Gastroesophageal sphincter (tissue), 4 donors: ENCODE measurements at regions not wholly inside any gene's neighbourhood (a gene's known extent, or its start where the extent isn't known, plus 50 kb on each side); places are given as distances from the start of the nearest gene placed in this dataset.

Source experiments
- ATAC-seq: fragments of 150-250 bp; one replicate; pipeline ENCODE4 v1.9.1; 2016; ENCODE audit warnings: mild to moderate bottlenecking, moderate library complexity
- H3K27ac ChIP-seq, 4 donors: fragments of 200-600 bp; sonication (generic) in 3 of 4; 1 replicate in 3 of 4; 2 replicates in 1 of 4; pipeline ENCODE4 v1.5.1; 2016 to 2019
- H3K27me3 ChIP-seq: fragments of 200-600 bp; sonication (generic); one replicate; pipeline ENCODE4 v1.5.1; 2019
- H3K36me3 ChIP-seq, 2 donors: fragments of 200-600 bp; sonication (generic); one replicate each; pipeline ENCODE4 v1.5.1; 2019; ENCODE audit warnings: control low read depth in 1 of 2
- H3K4me1 ChIP-seq, 3 donors: fragments of 200-600 bp; sonication (generic); 1 replicate in 2 of 3; 2 replicates in 1 of 3; pipeline ENCODE4 v1.5.1; 2016 to 2019; ENCODE audit warnings: control low read depth in 2 of 3
- H3K4me3 ChIP-seq, 2 donors: fragments of 200-600 bp; sonication (generic); one replicate each; pipeline ENCODE4 v1.5.1; 2019; ENCODE audit warnings: mild to moderate bottlenecking in 1 of 2, moderate library complexity in 1 of 2
- H3K9me3 ChIP-seq, 3 donors: fragments of 200-600 bp; sonication (generic); one replicate each; pipeline ENCODE4 v1.5.1; 2017 to 2019; ENCODE audit warnings: control low read depth in 2 of 3
- EP300 ChIP-seq: sonication (generic); formaldehyde crosslinking; IDR thresholded peaks from one replicate; pipeline ENCODE4 v1.6.1; 2017; ENCODE audit warnings: antibody characterized with exemption, mild to moderate bottlenecking
- POLR2A ChIP-seq, 2 donors: fragments of 450-650 bp; IDR thresholded peaks; one replicate each; pipeline ENCODE4 v1.6.1; 2017; ENCODE audit warnings: antibody characterized with exemption in 2 of 2, mild to moderate bottlenecking in 2 of 2, moderate library complexity in 1 of 2
- POLR2AphosphoS5 ChIP-seq: sonication (generic); formaldehyde crosslinking; IDR thresholded peaks from one replicate; pipeline ENCODE4 v1.6.1; 2017; ENCODE audit warnings: antibody characterized with exemption
- WGBS, 2 donors: methylation state at CpG; one replicate each; pipeline ENCODE4 v1.1.5; 2018; ENCODE audit warnings: low coverage in 1 of 2; 5-methylcytosine and 5-hydroxymethylcytosine counted together
- TF ChIP-seq, protein P1 (sequence below), 4 experiments: fragments of 200-600 bp in 2 of 4; fragments of 450-650 bp in 2 of 4; sonication (generic) in 1 of 4; IDR thresholded peaks; one replicate each; pipeline ENCODE4 v1.5.1; 2017 to 2019; ENCODE audit warnings: antibody characterized with exemption in 4 of 4, mild to moderate bottlenecking in 2 of 4, moderate library complexity in 2 of 4

- H3K4me3 ChIP-seq = no peak overlapping the region
- H3K36me3 ChIP-seq = no peaks in the 10 kb centered on the region
- no peak overlapping the region for H3K27ac ChIP-seq
- H3K9me3 ChIP-seq = peaks cover 0 to 8% (median 0%) of the 10 kb centered on the region in 3 donors
- TF ChIP-seq EP300 (no peak), POLR2A (IDR thresholded peaks at IDR 0.05) (no peak), POLR2AphosphoS5 (no peak)
- TF ChIP-seq, protein P1, sequence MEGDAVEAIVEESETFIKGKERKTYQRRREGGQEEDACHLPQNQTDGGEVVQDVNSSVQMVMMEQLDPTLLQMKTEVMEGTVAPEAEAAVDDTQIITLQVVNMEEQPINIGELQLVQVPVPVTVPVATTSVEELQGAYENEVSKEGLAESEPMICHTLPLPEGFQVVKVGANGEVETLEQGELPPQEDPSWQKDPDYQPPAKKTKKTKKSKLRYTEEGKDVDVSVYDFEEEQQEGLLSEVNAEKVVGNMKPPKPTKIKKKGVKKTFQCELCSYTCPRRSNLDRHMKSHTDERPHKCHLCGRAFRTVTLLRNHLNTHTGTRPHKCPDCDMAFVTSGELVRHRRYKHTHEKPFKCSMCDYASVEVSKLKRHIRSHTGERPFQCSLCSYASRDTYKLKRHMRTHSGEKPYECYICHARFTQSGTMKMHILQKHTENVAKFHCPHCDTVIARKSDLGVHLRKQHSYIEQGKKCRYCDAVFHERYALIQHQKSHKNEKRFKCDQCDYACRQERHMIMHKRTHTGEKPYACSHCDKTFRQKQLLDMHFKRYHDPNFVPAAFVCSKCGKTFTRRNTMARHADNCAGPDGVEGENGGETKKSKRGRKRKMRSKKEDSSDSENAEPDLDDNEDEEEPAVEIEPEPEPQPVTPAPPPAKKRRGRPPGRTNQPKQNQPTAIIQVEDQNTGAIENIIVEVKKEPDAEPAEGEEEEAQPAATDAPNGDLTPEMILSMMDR (IDR thresholded peaks at IDR 0.05) = no peak
- no CpG with 5 or more reads among the region's 1 CpG for WGBS, 2 donors
- H3K27me3 ChIP-seq = peaks cover 14% of the 10 kb centered on the region
- ATAC-seq = no peak
- peaks cover 0 to 8% (median 0%) of the 10 kb centered on the region in 3 donors for H3K4me1 ChIP-seq
Measured at GRCh38 chr14:76581592-76581991, 179.7 kb upstream of the VASH1 start.

DNA sequence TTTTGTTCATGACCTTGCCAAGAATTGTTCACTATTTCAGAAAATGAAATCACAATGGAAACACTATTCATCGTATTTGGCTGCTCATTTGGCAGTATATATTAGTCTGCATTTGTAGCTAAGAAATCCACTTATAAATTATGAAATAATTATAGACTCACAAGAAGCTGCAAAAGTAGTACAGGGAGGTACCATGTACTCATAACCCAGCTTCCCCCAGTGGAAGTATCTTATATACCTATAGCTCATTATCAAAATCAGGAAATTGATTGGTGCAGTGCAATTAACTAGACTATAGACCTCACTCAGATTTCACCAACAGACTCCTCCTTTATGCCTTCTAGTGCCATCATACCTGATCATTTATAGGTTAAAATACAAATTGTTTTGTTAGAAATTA lies 178.8 kb upstream of the VASH1 start:
- peaks cover 0 to 8% (median 0%) of the 10 kb centered on the region in 3 donors for H3K4me1 ChIP-seq
- peaks cover 5% of the 10 kb centered on the region for H3K27me3 ChIP-seq
- no peak overlapping the region for H3K27ac ChIP-seq
- no peak for ATAC-seq
- H3K9me3 ChIP-seq = peaks cover 0 to 2% (median 0%) of the 10 kb centered on the region in 3 donors
- no peak overlapping the region for H3K4me3 ChIP-seq
- no peaks in the 10 kb centered on the region for H3K36me3 ChIP-seq
- TF ChIP-seq, protein P1 (IDR thresholded peaks at IDR 0.05) = no peak
- TF ChIP-seq POLR2A (IDR thresholded peaks at IDR 0.05) (no peak), EP300 (no peak), POLR2AphosphoS5 (no peak)
- WGBS, 2 donors = 50 to 62% methylated on average over 1 of the region's 1 CpG

- Histone ChIP-seq H3K27ac (no peak overlapping the region), H3K4me1 (peaks cover 0 to 8% (median 0%) of the 10 kb centered on the region in 3 donors), H3K4me3 (no peak overlapping the region), H3K36me3 (no peaks in the 10 kb centered on the region), H3K27me3 (no peaks in the 10 kb centered on the region), H3K9me3 (no peaks in the 10 kb centered on the region)
- ATAC-seq = no peak
- WGBS, 2 donors = 29 to 36% methylated on average over 1 of the region's 1 CpG
- no peak for TF ChIP-seq POLR2A (IDR thresholded peaks at IDR 0.05)
- no peak for TF ChIP-seq EP300
- TF ChIP-seq, protein P1 (IDR thresholded peaks at IDR 0.05) = no peak
- TF ChIP-seq POLR2AphosphoS5 = no peak
Measured at GRCh38 chr14:76583174-76583573, 178.1 kb upstream of the VASH1 start.

- TF ChIP-seq, protein P1 (IDR thresholded peaks at IDR 0.05) = no peak
- TF ChIP-seq EP300 = no peak
- TF ChIP-seq POLR2AphosphoS5 = no peak
- TF ChIP-seq POLR2A (IDR thresholded peaks at IDR 0.05) = no peak
- Histone ChIP-seq H3K9me3 (no peaks in the 10 kb centered on the region), H3K36me3 (no peaks in the 10 kb centered on the region), H3K27me3 (no peaks in the 10 kb centered on the region), H3K4me3 (no peak overlapping the region), H3K27ac (no peak overlapping the region), H3K4me1 (peaks cover 0 to 8% (median 0%) of the 10 kb centered on the region in 3 donors)
- peak; percentile 5 for ATAC-seq
- WGBS, 2 donors = 82% methylated on average over 2 of the region's 6 CpGs; no CpG with 5 or more reads in 1 of the 2 donors
Measured at GRCh38 chr14:76583805-76584204, 177.5 kb upstream of the VASH1 start.

- peak; percentile 71 for ATAC-seq
- H3K9me3 ChIP-seq = no peaks in the 10 kb centered on the region
- no peak overlapping the region for H3K4me3 ChIP-seq
- H3K27ac ChIP-seq = no peak overlapping the region
- no peaks in the 10 kb centered on the region for H3K36me3 ChIP-seq
- 43 to 45% methylated on average over 3 to 7 of the region's 9 CpGs for WGBS, 2 donors
- peaks cover under 1% of the 10 kb centered on the region for H3K27me3 ChIP-seq
- no peak for TF ChIP-seq POLR2AphosphoS5
- TF ChIP-seq, protein P1 (IDR thresholded peaks at IDR 0.05) = no peak
- peaks cover 0 to 8% (median 0%) of the 10 kb centered on the region in 3 donors for H3K4me1 ChIP-seq
Measured at GRCh38 chr14:76584271-76584702, 177.0 kb upstream of the VASH1 start.
